ENCODE measurements at regions not wholly inside any gene's neighbourhood (a gene's known extent, or its start where the extent isn't known, plus 50 kb on each side); places are given as distances from the start of the nearest gene placed in this dataset.

- TF ChIP-seq CTCF (IDR thresholded peaks at IDR 0.05; ENCODE audit: low read depth, low read length), result no peak
- DNase-seq (ENCODE audit: low read depth, low spot score), result peak; percentile 19
- in situ Hi-C loops (cut with HindIII; ENCODE audit: low sequenced_read_pairs), result no loop called here
- no peak overlapping the region for H3K4me3 ChIP-seq (ENCODE audit: low read depth, low read length)
Measured at GRCh38 chr4:57499786-57500185, 389.6 kb upstream of the IGFBP7 start.

DNA sequence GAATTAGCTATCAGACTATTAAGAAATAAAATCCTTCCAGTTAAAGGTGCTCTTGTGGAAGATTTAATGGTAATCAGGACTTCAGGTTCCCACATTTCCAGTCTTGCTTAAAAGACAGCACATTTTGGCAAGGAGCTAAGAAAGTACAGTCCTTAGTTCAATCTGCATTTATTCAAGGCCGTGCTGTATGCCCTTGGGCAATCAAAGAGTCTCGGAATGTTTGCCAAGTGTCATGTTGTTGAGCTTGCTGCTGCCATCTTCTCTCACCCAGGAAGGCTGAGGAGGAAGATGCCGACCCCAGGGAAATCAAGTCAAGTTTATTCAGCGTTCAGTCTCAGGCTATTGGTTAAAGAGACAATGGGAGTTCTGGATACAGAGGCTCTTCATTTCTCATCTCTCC lies 388.1 kb upstream of the IGFBP7 start:
- no peak for DNase-seq (ENCODE audit: low read depth, low spot score)
- no peak overlapping the region for H3K4me3 ChIP-seq (ENCODE audit: low read depth, low read length)
- no peak for TF ChIP-seq CTCF (IDR thresholded peaks at IDR 0.05; ENCODE audit: low read depth, low read length)
- in situ Hi-C loops (cut with HindIII; ENCODE audit: low sequenced_read_pairs), result no loop called here

DNA sequence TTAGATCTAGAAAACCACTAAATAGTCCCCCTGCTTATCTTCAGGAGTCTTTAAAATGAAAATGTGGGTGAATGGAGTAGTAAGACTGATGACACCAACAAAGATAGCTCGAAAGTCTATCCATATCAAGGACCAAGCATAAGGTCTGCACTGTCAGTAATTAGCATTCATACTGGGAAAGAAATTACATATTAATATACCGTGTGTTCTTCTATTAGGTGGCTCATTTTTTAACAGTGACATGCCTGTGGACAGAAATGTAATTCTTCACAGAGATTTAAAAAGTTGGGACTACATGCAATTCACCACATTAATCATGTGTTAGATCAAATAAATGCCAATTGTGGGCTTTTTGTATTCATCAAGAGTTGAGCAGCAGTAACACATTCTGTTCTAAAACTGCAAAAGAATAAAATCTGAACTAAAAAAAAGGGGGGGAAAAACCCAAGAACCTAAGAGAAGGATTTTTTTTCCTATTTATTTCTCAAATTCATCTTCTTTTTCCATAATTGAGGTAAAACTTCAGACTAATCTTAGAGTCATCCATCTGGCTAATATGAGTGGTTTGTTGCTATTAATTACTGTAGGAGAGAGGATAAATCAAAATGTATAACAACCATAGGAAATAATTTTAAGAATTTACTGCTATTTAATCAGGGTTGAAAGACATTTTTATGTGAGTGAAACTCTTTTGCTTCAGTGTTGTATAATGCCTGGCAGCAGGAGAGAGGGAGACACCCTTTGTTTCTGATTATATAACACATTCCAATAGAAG lies 386.7 kb upstream of the IGFBP7 start:
- DNase-seq (ENCODE audit: low read depth, low spot score), result no peak
- H3K4me3 ChIP-seq (ENCODE audit: low read depth, low read length), result no peak overlapping the region
- TF ChIP-seq CTCF (IDR thresholded peaks at IDR 0.05; ENCODE audit: low read depth, low read length), result no peak
- in situ Hi-C loops (cut with HindIII; ENCODE audit: low sequenced_read_pairs), result no loop called here

DNA sequence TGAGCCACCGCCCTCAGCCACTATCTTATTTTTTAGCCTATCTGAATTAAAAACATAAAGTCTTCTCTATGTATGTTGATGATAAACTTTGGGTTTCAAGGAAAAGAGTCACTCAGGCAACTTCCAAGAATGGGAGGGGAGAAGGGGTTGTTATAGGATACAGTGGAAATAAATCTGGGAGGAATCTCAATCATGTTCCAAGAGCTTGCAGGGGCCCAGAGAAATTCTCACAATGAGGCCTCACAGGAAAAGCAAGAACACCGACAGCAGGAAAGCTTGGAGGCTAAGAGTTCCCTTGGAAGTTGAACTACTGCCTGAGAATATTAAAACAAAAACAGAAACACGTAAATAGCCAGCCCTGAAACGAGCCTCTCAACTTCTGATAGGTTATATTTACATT lies 384.6 kb upstream of the IGFBP7 start:
- TF ChIP-seq CTCF (IDR thresholded peaks at IDR 0.05; ENCODE audit: low read depth, low read length), result no peak
- no peak for DNase-seq (ENCODE audit: low read depth, low spot score)
- no peak overlapping the region for H3K4me3 ChIP-seq (ENCODE audit: low read depth, low read length)
- in situ Hi-C loops (cut with HindIII; ENCODE audit: low sequenced_read_pairs), result no loop called here

- H3K4me3 ChIP-seq (ENCODE audit: low read depth, low read length), result no peak overlapping the region
- peak; percentile 22 for DNase-seq (ENCODE audit: low read depth, low spot score)
- no peak for TF ChIP-seq CTCF (IDR thresholded peaks at IDR 0.05; ENCODE audit: low read depth, low read length)
- in situ Hi-C loops (cut with HindIII; ENCODE audit: low sequenced_read_pairs), result no loop called here
Measured at GRCh38 chr4:57492251-57492878, 382.2 kb upstream of the IGFBP7 start.

DNA sequence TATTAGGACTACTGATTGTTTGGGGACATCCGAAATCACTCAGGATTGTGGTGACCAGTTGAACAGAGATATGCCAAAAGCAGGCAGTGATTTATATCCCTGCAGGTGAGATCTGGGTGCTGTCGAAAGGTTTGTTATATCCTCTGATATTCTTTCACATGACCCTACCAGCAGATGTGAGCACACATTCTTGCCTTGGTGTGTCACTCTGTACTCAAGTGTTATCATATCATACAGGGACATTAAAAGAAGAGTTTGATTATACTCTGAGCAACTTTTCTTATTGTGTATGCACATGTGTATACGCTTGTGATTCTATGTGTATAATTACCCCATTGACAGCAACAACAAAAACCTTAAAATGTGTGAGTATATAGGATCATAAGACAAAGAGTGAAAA lies 381.2 kb upstream of the IGFBP7 start:
- in situ Hi-C loops (cut with HindIII; ENCODE audit: low sequenced_read_pairs), result no loop called here
- no peak for TF ChIP-seq CTCF (IDR thresholded peaks at IDR 0.05; ENCODE audit: low read depth, low read length)
- no peak for DNase-seq (ENCODE audit: low read depth, low spot score)
- no peak overlapping the region for H3K4me3 ChIP-seq (ENCODE audit: low read depth, low read length)
